ENCODE measurements at regions not wholly inside any gene's neighbourhood (a gene's known extent, or its start where the extent isn't known, plus 50 kb on each side); places are given as distances from the start of the nearest gene placed in this dataset.

Small RNAs in the stretch of these regions (small RNA-seq; reads per million reads assigned to genes)
- gene CD24P4: 0 reads per million in 2 donors
- 0 reads per million in 2 donors for gene MTCYBP2
- 0 reads per million in 2 donors for gene RNU6-255P
